H1 (cell line): ENCODE measurements at regions not wholly inside any gene's neighbourhood (a gene's known extent, or its start where the extent isn't known, plus 50 kb on each side); places are given as distances from the start of the nearest gene placed in this dataset.

ENCODE experiments used
- ATF2 ChIP-seq: IDR thresholded peaks from 2 replicates; pipeline ENCODE4 v1.6.1; 2012; ENCODE audit warnings: low read length, inconsistent platforms
- BACH1 ChIP-seq: IDR thresholded peaks from 2 replicates; pipeline ENCODE4 v1.6.1; 2012; ENCODE audit warnings: low read length, improper control_type of control experiment
- CHD7 ChIP-seq: fragments of 300-600 bp; sonication (generic); IDR thresholded peaks from 2 replicates; pipeline ENCODE4 v1.7.1; 2012; ENCODE audit warnings: low read length, moderate library complexity, mild to moderate bottlenecking, inconsistent platforms; ENCODE audit not compliant: insufficient replicate concordance
- CREB1 ChIP-seq: IDR thresholded peaks from 2 replicates; pipeline ENCODE4 v1.6.1; 2012; ENCODE audit warnings: inconsistent platforms
- RNF2 ChIP-seq: fragments of 200-900, 300-1000 bp; sonication (generic); IDR thresholded peaks from 2 replicates; pipeline ENCODE4 v1.7.1; 2016; ENCODE audit warnings: borderline replicate concordance, low read depth, mild to moderate bottlenecking, antibody characterized with exemption, low read length; ENCODE audit not compliant: poor library complexity, severe bottlenecking; ENCODE audit errors: missing control alignments
- TAF7 ChIP-seq: optimal IDR thresholded peaks from 2 replicates; pipeline ENCODE3; 2011; ENCODE audit warnings: low read depth, mild to moderate bottlenecking, inconsistent platforms, low read length, moderate library complexity, borderline replicate concordance
- TCF12 ChIP-seq: IDR thresholded peaks from 2 replicates; pipeline ENCODE4 v1.6.1; 2011; ENCODE audit warnings: low read depth, mild to moderate bottlenecking, low read length

GRCh38 chr6:166691746-166692145, 64.7 kb upstream of the RPS6KA2 start (continued):
- TF ChIP-seq CHD7 (no peak), TCF12 (no peak), RNF2 (no peak), ATF2 (no peak), BACH1 (no peak), TAF7 (no peak), CREB1 (no peak)
